PC-3 (cell line): ENCODE measurements at regions not wholly inside any gene's neighbourhood (a gene's known extent, or its start where the extent isn't known, plus 50 kb on each side); places are given as distances from the start of the nearest gene placed in this dataset.

Experiments used
- CTCF ChIP-seq: fragments of 300-600 bp; sonication (generic); conservative IDR thresholded peaks from 2 replicates; pipeline ENCODE4 v1.5.1; 2017; ENCODE audit warnings: antibody characterized with exemption, low read depth, mild to moderate bottlenecking, low read length
- EZH2 ChIP-seq: fragments of 300-600 bp; sonication (generic); IDR thresholded peaks from one replicate; pipeline ENCODE4 v1.6.1; 2017; ENCODE audit warnings: antibody characterized with exemption, mild to moderate bottlenecking, low read length; ENCODE audit not compliant: unreplicated experiment

GRCh38 chr7:46490406-46490805, 569.3 kb upstream of the IGFBP3 start:
- TF ChIP-seq CTCF (no peak), EZH2 (no peak)
